GM21423 (cell line): ENCODE measurements at regions not wholly inside any gene's neighbourhood (a gene's known extent, or its start where the extent isn't known, plus 50 kb on each side); places are given as distances from the start of the nearest gene placed in this dataset.

Experiments
- ATAC-seq: cut with Tn5 transposase; IDR thresholded peaks from one replicate; pipeline ENCODE4 v1.9.1; 2021; ENCODE audit warnings: mild to moderate bottlenecking, moderate library complexity; ENCODE audit not compliant: unreplicated experiment

- ATAC-seq: no peak
Observed at GRCh38 chr1:87268111-87268510, 60.6 kb upstream of the LMO4 start.

- no peak for ATAC-seq
Observed at GRCh38 chr1:87269921-87270320, 58.8 kb upstream of the LMO4 start.

- no peak for ATAC-seq
Observed at GRCh38 chr1:87273291-87273690, 55.4 kb upstream of the LMO4 start.

GRCh38 chr1:87274851-87275250 is 53.8 kb upstream of the LMO4 start:
- ATAC-seq: no peak

- ATAC-seq: no peak
Observed at GRCh38 chr1:87278825-87279535, 49.7 kb upstream of the LMO4 start.
